OCI-LY1 (cell line): ENCODE measurements at regions not wholly inside any gene's neighbourhood (a gene's known extent, or its start where the extent isn't known, plus 50 kb on each side); places are given as distances from the start of the nearest gene placed in this dataset.

Experiments
- H2AFZ ChIP-seq: fragments of 200-600 bp; sonication (generic), shearing (Covaris generic); 2 replicates; pipeline ENCODE4 v1.6.0; 2014; ENCODE audit warnings: antibody characterized with exemption, mild to moderate bottlenecking, low read length
- H3F3A ChIP-seq: fragments of 200-600 bp; sonication (generic), shearing (Covaris generic); 2 replicates; pipeline ENCODE4 v1.6.0; 2014; ENCODE audit warnings: mild to moderate bottlenecking, antibody characterized with exemption, low read length, moderate library complexity; ENCODE audit not compliant: insufficient read depth
- H3K27ac ChIP-seq: fragments of 200-600 bp; sonication (generic); 2 replicates; pipeline ENCODE4 v1.5.1; 2014; ENCODE audit warnings: low read length, mixed run types, mild to moderate bottlenecking, low read depth; ENCODE audit not compliant: poor library complexity, severe bottlenecking
- H3K27me3 ChIP-seq: fragments of 200-600 bp; sonication (generic); 2 replicates; pipeline ENCODE4 v1.6.0; 2014; ENCODE audit warnings: antibody characterized with exemption, mild to moderate bottlenecking, low read length, moderate library complexity; ENCODE audit not compliant: insufficient read depth
- H3K36me3 ChIP-seq: fragments of 200-600 bp; sonication (generic); 2 replicates; pipeline ENCODE4 v1.6.1; 2014; ENCODE audit warnings: mild to moderate bottlenecking, antibody characterized with exemption, low read length, moderate library complexity, mixed read lengths; ENCODE audit not compliant: insufficient read depth
- H3K4me1 ChIP-seq: fragments of 200-600 bp; sonication (generic); 2 replicates; pipeline ENCODE4 v1.5.1; 2014; ENCODE audit warnings: mild to moderate bottlenecking, low read length, moderate library complexity; ENCODE audit not compliant: insufficient read depth, severe bottlenecking
- H3K4me2 ChIP-seq: fragments of 200-600 bp; sonication (generic), shearing (Covaris generic); 2 replicates; pipeline ENCODE4 v1.6.1; 2014; ENCODE audit warnings: low read length
- H3K4me3 ChIP-seq: fragments of 200-600 bp; sonication (generic); 2 replicates; pipeline ENCODE4 v1.5.1; 2014; ENCODE audit warnings: low read length, low read depth, mild to moderate bottlenecking, mixed read lengths; ENCODE audit not compliant: poor library complexity, severe bottlenecking
- H3K79me2 ChIP-seq: fragments of 200-600 bp; shearing (Covaris generic); 2 replicates; pipeline ENCODE4 v1.6.1; 2016; ENCODE audit warnings: mixed run types, low read length, mixed read lengths; ENCODE audit not compliant: insufficient read depth
- H3K9ac ChIP-seq: fragments of 200-600 bp; sonication (generic), shearing (Covaris generic); 2 replicates; pipeline ENCODE4 v1.6.1; 2014; ENCODE audit warnings: mild to moderate bottlenecking, low read length, mixed read lengths
- H3K9me2 ChIP-seq: fragments of 200-600 bp; sonication (generic), shearing (Covaris generic); 2 replicates; pipeline ENCODE4 v1.6.1; 2014; ENCODE audit warnings: low read depth, mild to moderate bottlenecking, low read length, mixed read lengths
- H3K9me3 ChIP-seq: fragments of 200-600 bp; shearing (Covaris generic); 2 replicates; pipeline ENCODE4 v1.6.1; 2014; ENCODE audit warnings: low read length, mixed read lengths
- H4K20me1 ChIP-seq: fragments of 200-600 bp; sonication (generic), shearing (Covaris generic); 2 replicates; pipeline ENCODE4 v1.6.0; 2016; ENCODE audit warnings: mild to moderate bottlenecking, low read length; ENCODE audit not compliant: insufficient read depth
- CTCF ChIP-seq: fragments of 200-600 bp; sonication (generic), shearing (Covaris generic); IDR thresholded peaks from 2 replicates; pipeline ENCODE4 v1.5.1; 2017; ENCODE audit warnings: mild to moderate bottlenecking, antibody characterized with exemption, low read length, moderate library complexity, mixed read lengths
- EZH2 ChIP-seq: fragments of 200-600 bp; sonication (generic), shearing (Covaris generic); IDR thresholded peaks from 2 replicates; pipeline ENCODE4 v1.8.0; 2017; ENCODE audit warnings: borderline replicate concordance, mixed run types, mild to moderate bottlenecking, antibody characterized with exemption, low read length, moderate library complexity, mixed read lengths

- no peak overlapping the region for H3K4me2 ChIP-seq
- H3K79me2 ChIP-seq = no peaks in the 10 kb centered on the region
- no peaks in the 10 kb centered on the region for H3F3A ChIP-seq
- no peak overlapping the region for H3K4me3 ChIP-seq
- H4K20me1 ChIP-seq = no peaks in the 10 kb centered on the region
- H3K9ac ChIP-seq = no peak overlapping the region
- H3K36me3 ChIP-seq = no peaks in the 10 kb centered on the region
- no peaks in the 10 kb centered on the region for H3K9me2 ChIP-seq
- no peak overlapping the region for H2AFZ ChIP-seq
- no peaks in the 10 kb centered on the region for H3K9me3 ChIP-seq
- H3K27ac ChIP-seq = no peak overlapping the region
- no peaks in the 10 kb centered on the region for H3K4me1 ChIP-seq
- TF ChIP-seq EZH2 = no peak
- no peak for TF ChIP-seq CTCF
- H3K27me3 ChIP-seq = no peaks in the 10 kb centered on the region
Observed at GRCh38 chr5:67902497-67902830, 313.1 kb upstream of the PIK3R1 start.

GRCh38 chr5:67901814-67902496 lies 313.6 kb upstream of the PIK3R1 start:
- H3F3A ChIP-seq = no peaks in the 10 kb centered on the region
- no peak overlapping the region for H3K4me3 ChIP-seq
- H3K27me3 ChIP-seq = no peaks in the 10 kb centered on the region
- H4K20me1 ChIP-seq = no peaks in the 10 kb centered on the region
- H3K4me1 ChIP-seq = no peaks in the 10 kb centered on the region
- H3K9me2 ChIP-seq = no peaks in the 10 kb centered on the region
- no peak overlapping the region for H3K9ac ChIP-seq
- no peaks in the 10 kb centered on the region for H3K36me3 ChIP-seq
- H3K79me2 ChIP-seq = no peaks in the 10 kb centered on the region
- no peak overlapping the region for H3K4me2 ChIP-seq
- no peaks in the 10 kb centered on the region for H3K9me3 ChIP-seq
- H2AFZ ChIP-seq = no peak overlapping the region
- H3K27ac ChIP-seq = no peak overlapping the region
- TF ChIP-seq EZH2 (no peak), CTCF (no peak)

- no peak overlapping the region for H3K9ac ChIP-seq
- H3K4me1 ChIP-seq = no peaks in the 10 kb centered on the region
- H3F3A ChIP-seq = no peaks in the 10 kb centered on the region
- no peaks in the 10 kb centered on the region for H3K79me2 ChIP-seq
- no peaks in the 10 kb centered on the region for H3K9me2 ChIP-seq
- no peak overlapping the region for H2AFZ ChIP-seq
- H3K4me2 ChIP-seq = no peak overlapping the region
- no peaks in the 10 kb centered on the region for H3K36me3 ChIP-seq
- no peaks in the 10 kb centered on the region for H3K27me3 ChIP-seq
- no peak overlapping the region for H3K4me3 ChIP-seq
- no peaks in the 10 kb centered on the region for H4K20me1 ChIP-seq
- no peak for TF ChIP-seq EZH2
- no peak for TF ChIP-seq CTCF
- no peaks in the 10 kb centered on the region for H3K9me3 ChIP-seq
- H3K27ac ChIP-seq = no peak overlapping the region
Observed at GRCh38 chr5:67900514-67900913, 315.0 kb upstream of the PIK3R1 start.
